Activated B cell treated with CpG ODN at 0.5 μM for 24 hours (primary cell): ENCODE measurements at regions not wholly inside any gene's neighbourhood (a gene's known extent, or its start where the extent isn't known, plus 50 kb on each side); places are given as distances from the start of the nearest gene placed in this dataset.

Experiments used
- ATAC-seq: fragments of 200-7000 bp; cut with Tn5 transposase; one replicate; pipeline ENCODE4 v1.10.0; 2021; ENCODE audit warnings: low read depth, mild to moderate bottlenecking, moderate library complexity
- CTCF ChIA-PET: fragments of 350-600 bp; sonication (Branson Sonifier 250); formaldehyde crosslinking; loops from one replicate; lab custom pipeline; 2021; ENCODE audit warnings: antibody characterized with exemption; lab: Charles Lee
- POLR2A ChIA-PET: fragments of 350-600 bp; sonication (Branson Sonifier 250); formaldehyde crosslinking; loops from one replicate; lab custom pipeline; 2021; ENCODE audit warnings: antibody characterized with exemption; lab: Charles Lee
- DNase-seq: peaks from one replicate; pipeline ENCODE4 v3.0.0; 2022
- H3K27ac Mint-ChIP-seq: one replicate; pipeline ENCODE4 v1.8.0; 2020; ENCODE audit warnings: mixed read lengths
- H3K27me3 Mint-ChIP-seq: one replicate; pipeline ENCODE4 v1.8.0; 2021; ENCODE audit warnings: mixed read lengths
- H3K36me3 Mint-ChIP-seq: one replicate; pipeline ENCODE4 v1.8.0; 2021; ENCODE audit warnings: low read depth, mixed read lengths
- H3K4me1 Mint-ChIP-seq: one replicate; pipeline ENCODE4 v1.8.0; 2021; ENCODE audit warnings: mixed read lengths
- H3K4me3 Mint-ChIP-seq: one replicate; pipeline ENCODE4 v1.8.0; 2020; ENCODE audit warnings: mild to moderate bottlenecking, mixed read lengths
- H3K9me3 Mint-ChIP-seq: one replicate; pipeline ENCODE4 v1.8.0; 2020; ENCODE audit warnings: mixed read lengths
- intact Hi-C: fragments of 100-400 bp; cut with micrococcal nuclease; formaldehyde crosslinking; loops from one replicate; pipeline ENCODE4 v1.15.1; 2024
- TF ChIP-seq, protein P1 (sequence below): fragments of 200-600 bp; IDR thresholded peaks from one replicate; pipeline ENCODE4 v1.8.0; 2022; ENCODE audit warnings: antibody characterized with exemption, mild to moderate bottlenecking

DNA sequence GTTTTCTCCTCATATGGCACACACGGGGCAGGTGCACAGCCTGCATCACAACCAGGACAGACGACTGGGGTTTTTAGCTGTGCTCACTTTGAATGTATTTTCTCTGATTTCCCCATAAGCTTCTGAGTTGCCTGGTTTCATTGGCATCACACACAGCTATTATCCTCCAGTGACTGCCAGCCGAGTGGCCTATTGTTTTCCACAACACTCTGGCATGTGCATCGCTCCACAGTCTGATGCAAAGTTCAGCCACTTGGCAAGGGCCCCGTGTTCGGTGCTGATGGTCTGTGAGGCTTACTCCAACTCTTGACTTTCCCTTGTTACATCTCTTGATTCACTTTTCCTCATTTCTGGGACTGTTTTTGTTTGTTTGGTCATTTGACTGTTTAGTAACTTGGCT is 593.1 kb downstream of the CBLN2 start:
- TF ChIP-seq, protein P1, sequence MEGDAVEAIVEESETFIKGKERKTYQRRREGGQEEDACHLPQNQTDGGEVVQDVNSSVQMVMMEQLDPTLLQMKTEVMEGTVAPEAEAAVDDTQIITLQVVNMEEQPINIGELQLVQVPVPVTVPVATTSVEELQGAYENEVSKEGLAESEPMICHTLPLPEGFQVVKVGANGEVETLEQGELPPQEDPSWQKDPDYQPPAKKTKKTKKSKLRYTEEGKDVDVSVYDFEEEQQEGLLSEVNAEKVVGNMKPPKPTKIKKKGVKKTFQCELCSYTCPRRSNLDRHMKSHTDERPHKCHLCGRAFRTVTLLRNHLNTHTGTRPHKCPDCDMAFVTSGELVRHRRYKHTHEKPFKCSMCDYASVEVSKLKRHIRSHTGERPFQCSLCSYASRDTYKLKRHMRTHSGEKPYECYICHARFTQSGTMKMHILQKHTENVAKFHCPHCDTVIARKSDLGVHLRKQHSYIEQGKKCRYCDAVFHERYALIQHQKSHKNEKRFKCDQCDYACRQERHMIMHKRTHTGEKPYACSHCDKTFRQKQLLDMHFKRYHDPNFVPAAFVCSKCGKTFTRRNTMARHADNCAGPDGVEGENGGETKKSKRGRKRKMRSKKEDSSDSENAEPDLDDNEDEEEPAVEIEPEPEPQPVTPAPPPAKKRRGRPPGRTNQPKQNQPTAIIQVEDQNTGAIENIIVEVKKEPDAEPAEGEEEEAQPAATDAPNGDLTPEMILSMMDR: no peak
- Mint-ChIP-seq H3K27me3 (no peaks in the 10 kb centered on the region), H3K4me1 (no peaks in the 10 kb centered on the region), H3K9me3 (no peaks in the 10 kb centered on the region), H3K4me3 (no peak overlapping the region), H3K36me3 (no peaks in the 10 kb centered on the region), H3K27ac (no peak overlapping the region)
- ChIA-PET POLR2A (no interaction called here), CTCF (no interaction called here)
- ATAC-seq (no peak), DNase-seq (no peak)
- intact Hi-C loops: no loop called here

DNA sequence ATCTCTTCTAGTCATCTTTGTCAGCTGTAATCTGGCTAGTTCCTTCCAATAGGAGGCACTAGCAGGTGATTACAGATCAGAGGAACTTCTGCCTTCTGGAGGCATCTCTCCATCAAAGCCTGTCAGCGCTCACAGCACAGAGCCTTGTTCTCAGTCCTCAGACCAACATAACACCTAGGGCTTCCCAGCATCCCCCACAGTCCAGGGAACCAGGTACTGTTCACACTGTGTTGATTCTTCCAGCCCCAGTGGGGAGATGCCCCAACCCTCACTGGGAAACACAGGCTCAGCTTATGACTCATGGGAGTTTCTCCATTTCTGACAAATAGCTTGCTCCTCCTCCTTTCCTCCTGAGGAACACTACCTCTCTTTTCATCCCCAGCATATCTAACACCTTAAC is 601.7 kb downstream of the CBLN2 start:
- Mint-ChIP-seq H3K4me3 (no peak overlapping the region), H3K9me3 (no peaks in the 10 kb centered on the region), H3K4me1 (no peaks in the 10 kb centered on the region), H3K36me3 (no peaks in the 10 kb centered on the region), H3K27me3 (no peaks in the 10 kb centered on the region), H3K27ac (no peak overlapping the region)
- no peak for DNase-seq
- no peak for ATAC-seq
- TF ChIP-seq, protein P1: no peak
- POLR2A ChIA-PET: no interaction called here
- CTCF ChIA-PET: no interaction called here
- intact Hi-C loops: no loop called here

GRCh38 chr18:71939483-71939882 is 604.7 kb downstream of the CBLN2 start:
- ChIA-PET POLR2A (no interaction called here), CTCF (no interaction called here)
- ATAC-seq (no peak), DNase-seq (no peak)
- intact Hi-C loops: no loop called here
- TF ChIP-seq, protein P1: no peak
- Mint-ChIP-seq H3K27me3 (no peaks in the 10 kb centered on the region), H3K4me3 (no peak overlapping the region), H3K9me3 (no peaks in the 10 kb centered on the region), H3K4me1 (no peaks in the 10 kb centered on the region), H3K36me3 (no peaks in the 10 kb centered on the region), H3K27ac (no peak overlapping the region)

DNA sequence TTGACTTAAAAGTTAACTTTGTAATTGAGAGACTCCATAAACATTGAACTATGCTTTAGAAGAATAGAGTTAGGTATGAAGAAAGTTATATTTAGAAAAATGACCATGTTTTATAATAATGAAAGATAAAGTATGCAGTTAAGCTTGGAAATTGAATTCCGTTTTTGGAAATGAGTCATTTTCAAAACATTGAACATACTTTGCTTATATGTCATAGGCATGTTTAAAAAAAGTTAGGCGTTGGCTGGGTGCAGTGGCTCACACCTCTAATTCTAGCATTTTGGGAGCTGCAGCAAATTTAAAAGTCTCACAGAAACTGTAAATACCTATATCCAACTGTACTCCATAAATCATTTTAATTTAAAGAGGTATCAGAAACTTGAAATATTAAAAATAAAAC is 607.4 kb downstream of the CBLN2 start:
- ChIA-PET POLR2A (no interaction called here), CTCF (no interaction called here)
- H3K9me3 Mint-ChIP-seq: no peaks in the 10 kb centered on the region
- no peaks in the 10 kb centered on the region for H3K4me1 Mint-ChIP-seq
- no peaks in the 10 kb centered on the region for H3K36me3 Mint-ChIP-seq
- DNase-seq (no peak), ATAC-seq (no peak)
- H3K4me3 Mint-ChIP-seq: no peak overlapping the region
- H3K27me3 Mint-ChIP-seq: no peaks in the 10 kb centered on the region
- H3K27ac Mint-ChIP-seq: no peak overlapping the region
- TF ChIP-seq, protein P1: no peak
- intact Hi-C loops: no loop called here

DNA sequence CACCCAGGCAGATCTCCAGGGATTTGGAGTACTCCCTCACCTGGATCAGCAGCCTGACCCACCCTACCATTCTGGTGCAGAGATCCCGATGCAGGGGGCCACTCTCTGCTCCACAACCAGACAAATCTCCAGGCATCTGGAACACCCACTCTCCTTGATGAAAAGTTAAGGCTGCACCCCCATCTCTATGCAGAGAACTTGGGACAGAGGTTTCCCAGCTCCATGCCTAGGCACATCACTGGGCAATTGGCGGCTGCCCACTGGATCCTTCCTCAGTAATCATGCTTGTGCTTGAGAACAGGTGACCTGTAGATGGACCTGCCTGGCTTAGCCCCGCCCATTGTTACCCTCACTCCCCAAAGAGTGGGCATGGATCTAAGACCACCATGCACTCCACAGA is 624.9 kb downstream of the CBLN2 start:
- intact Hi-C loops: no loop called here
- no peak for DNase-seq
- H3K27me3 Mint-ChIP-seq: no peaks in the 10 kb centered on the region
- ChIA-PET POLR2A (no interaction called here), CTCF (no interaction called here)
- no peaks in the 10 kb centered on the region for H3K4me1 Mint-ChIP-seq
- H3K27ac Mint-ChIP-seq: no peak overlapping the region
- TF ChIP-seq, protein P1: no peak
- H3K9me3 Mint-ChIP-seq: peaks cover 5% of the 10 kb centered on the region
- no peak overlapping the region for H3K4me3 Mint-ChIP-seq
- no peak for ATAC-seq
- no peaks in the 10 kb centered on the region for H3K36me3 Mint-ChIP-seq
